GM18861 (cell line): ENCODE measurements at regions not wholly inside any gene's neighbourhood (a gene's known extent, or its start where the extent isn't known, plus 50 kb on each side); places are given as distances from the start of the nearest gene placed in this dataset.

Source experiments
- ATAC-seq: cut with Tn5 transposase; IDR thresholded peaks from one replicate; pipeline ENCODE4 v1.9.1; 2021; ENCODE audit not compliant: unreplicated experiment

- no peak for ATAC-seq
Measured at GRCh38 chr17:15894258-15894657, 50.7 kb upstream of the ADORA2B start.

- no peak for ATAC-seq
Measured at GRCh38 chr17:15894913-15895658, 49.8 kb upstream of the ADORA2B start.
